ENCODE measurements at regions not wholly inside any gene's neighbourhood (a gene's known extent, or its start where the extent isn't known, plus 50 kb on each side); places are given as distances from the start of the nearest gene placed in this dataset.
"Not testable (repeated sequence)": the region's sequence is repeated elsewhere in the genome, so short reads cannot be mapped to it uniquely, and the experiment has no call there.

GRCh38 chr11:29231586-29231985, 785.2 kb downstream of the KCNA4 start:
- no peak overlapping the region for H3K4me3 ChIP-seq (replicated peaks; ENCODE audit: low read depth, low read length)
- DNase-seq (ENCODE audit: extremely low read depth, insufficient read length) = no peak

GRCh38 chr11:29227811-29228210, 789.0 kb downstream of the KCNA4 start:
- no peaks in the 10 kb centered on the region for H3K27me3 ChIP-seq (replicated peaks; ENCODE audit: control insufficient read depth, insufficient read depth, low read length)

More at GRCh38 chr11:29231586-29231985, 785.2 kb downstream of the KCNA4 start:
- no peaks in the 10 kb centered on the region for H3K36me3 ChIP-seq (ENCODE audit: control insufficient read depth, insufficient read depth, low read length)
- no peak for TF ChIP-seq CTCF (IDR thresholded peaks at IDR 0.05; ENCODE audit: insufficient read depth, low read length, poor library complexity, severe bottlenecking)
- no peaks in the 10 kb centered on the region for H3K27me3 ChIP-seq (replicated peaks; ENCODE audit: control insufficient read depth, insufficient read depth, low read length)

GRCh38 chr11:29224739-29225384, 792.0 kb downstream of the KCNA4 start:
- no peak overlapping the region for H3K4me3 ChIP-seq (replicated peaks; ENCODE audit: low read depth, low read length)
- no peak for TF ChIP-seq CTCF (IDR thresholded peaks at IDR 0.05; ENCODE audit: insufficient read depth, low read length, poor library complexity, severe bottlenecking)
- no peak for DNase-seq (ENCODE audit: extremely low read depth, insufficient read length)

More at GRCh38 chr11:29227811-29228210, 789.0 kb downstream of the KCNA4 start:
- no peak for TF ChIP-seq CTCF (IDR thresholded peaks at IDR 0.05; ENCODE audit: insufficient read depth, low read length, poor library complexity, severe bottlenecking)
- H3K36me3 ChIP-seq (ENCODE audit: control insufficient read depth, insufficient read depth, low read length) = no peaks in the 10 kb centered on the region
- H3K4me3 ChIP-seq (replicated peaks; ENCODE audit: low read depth, low read length) = no peak overlapping the region
- no peak for DNase-seq (ENCODE audit: extremely low read depth, insufficient read length)

DNA sequence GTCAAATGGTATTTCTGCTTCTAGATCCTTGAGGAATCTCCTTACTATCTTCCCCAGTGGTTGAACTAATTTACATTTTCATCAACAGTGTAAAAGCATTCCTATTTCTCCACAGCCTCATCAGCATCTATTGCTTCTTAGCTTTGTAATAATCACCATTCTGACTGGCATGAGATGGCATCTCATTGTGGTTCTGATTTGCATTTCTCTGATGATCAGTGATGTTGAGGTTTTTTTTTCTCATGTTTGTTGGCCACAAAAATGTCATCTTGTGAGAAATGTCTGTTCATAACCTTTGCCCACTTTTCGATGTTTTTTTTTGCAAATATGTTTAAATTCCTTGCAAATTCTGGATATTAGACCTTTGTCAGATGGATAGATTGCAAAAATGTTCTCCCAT, 797.3 kb downstream of the KCNA4 start:
- not testable (repeated sequence) for H3K27me3 ChIP-seq (replicated peaks; ENCODE audit: control insufficient read depth, insufficient read depth, low read length); H3K36me3 ChIP-seq (ENCODE audit: control insufficient read depth, insufficient read depth, low read length); DNase-seq (ENCODE audit: extremely low read depth, insufficient read length); H3K4me3 ChIP-seq (replicated peaks; ENCODE audit: low read depth, low read length)

More at GRCh38 chr11:29224739-29225384, 792.0 kb downstream of the KCNA4 start:
- Histone ChIP-seq H3K27me3 (replicated peaks; ENCODE audit: control insufficient read depth, insufficient read depth, low read length) (no peaks in the 10 kb centered on the region), H3K36me3 (ENCODE audit: control insufficient read depth, insufficient read depth, low read length) (no peaks in the 10 kb centered on the region)

DNA sequence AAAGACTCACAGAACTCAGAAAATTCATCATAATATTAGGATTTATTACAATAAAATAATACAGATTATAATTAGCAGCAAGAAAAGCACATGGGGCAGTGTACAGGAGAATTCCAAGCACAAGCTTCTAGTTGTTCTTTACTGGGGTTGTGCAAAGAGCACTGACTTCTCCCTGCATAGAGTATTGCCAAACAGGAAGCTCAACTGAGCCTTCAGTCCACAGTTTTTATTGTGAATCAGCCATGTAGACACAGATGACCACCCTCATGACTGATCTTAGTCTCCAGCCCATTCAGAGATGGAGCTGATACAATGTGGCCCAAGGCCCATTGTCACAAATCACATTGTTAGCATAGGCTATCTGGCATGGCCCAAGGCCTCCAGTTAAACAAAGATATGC, 798.9 kb downstream of the KCNA4 start:
- Histone ChIP-seq H3K4me3 (replicated peaks; ENCODE audit: low read depth, low read length) (no peak overlapping the region), H3K36me3 (ENCODE audit: control insufficient read depth, insufficient read depth, low read length) (no peaks in the 10 kb centered on the region), H3K27me3 (replicated peaks; ENCODE audit: control insufficient read depth, insufficient read depth, low read length) (no peaks in the 10 kb centered on the region)
- no peak for DNase-seq (ENCODE audit: extremely low read depth, insufficient read length)
- no peak for TF ChIP-seq CTCF (IDR thresholded peaks at IDR 0.05; ENCODE audit: insufficient read depth, low read length, poor library complexity, severe bottlenecking)

DNA sequence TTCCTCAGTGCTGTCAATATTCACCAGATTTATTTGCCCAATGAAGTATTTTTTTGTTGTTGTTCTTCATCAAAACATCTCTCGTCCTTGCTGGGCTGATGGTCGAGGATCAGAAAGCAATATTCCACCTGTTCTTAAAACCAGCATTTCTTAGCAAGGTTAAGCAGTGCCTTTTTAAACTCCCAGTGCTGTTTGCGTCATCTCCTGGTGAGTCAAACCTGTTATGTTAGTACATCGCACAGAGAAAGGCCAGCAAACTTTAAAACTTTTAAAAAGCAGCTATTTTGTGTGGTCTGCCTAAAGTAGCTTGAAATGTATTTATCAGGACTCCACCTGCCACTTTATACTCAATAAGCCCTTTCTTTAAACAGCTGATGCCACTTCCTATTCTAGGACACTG, 802.0 kb downstream of the KCNA4 start:
- no peak for DNase-seq (ENCODE audit: extremely low read depth, insufficient read length)
- H3K4me3 ChIP-seq (replicated peaks; ENCODE audit: low read depth, low read length) = no peak overlapping the region
- no peaks in the 10 kb centered on the region for H3K27me3 ChIP-seq (replicated peaks; ENCODE audit: control insufficient read depth, insufficient read depth, low read length)
- H3K36me3 ChIP-seq (ENCODE audit: control insufficient read depth, insufficient read depth, low read length) = no peaks in the 10 kb centered on the region
- no peak for TF ChIP-seq CTCF (IDR thresholded peaks at IDR 0.05; ENCODE audit: insufficient read depth, low read length, poor library complexity, severe bottlenecking)
